Kidney capillary endothelial cell (primary cell): ENCODE measurements at regions not wholly inside any gene's neighbourhood (a gene's known extent, or its start where the extent isn't known, plus 50 kb on each side); places are given as distances from the start of the nearest gene placed in this dataset.
"Not testable (repeated sequence)": the region's sequence is repeated elsewhere in the genome, so short reads cannot be mapped to it uniquely, and the experiment has no call there.

Source experiments
- DNase-seq: peaks from one replicate; pipeline ENCODE4 v3.0.0-alpha.2; 2018; ENCODE audit warnings: low spot score

DNA sequence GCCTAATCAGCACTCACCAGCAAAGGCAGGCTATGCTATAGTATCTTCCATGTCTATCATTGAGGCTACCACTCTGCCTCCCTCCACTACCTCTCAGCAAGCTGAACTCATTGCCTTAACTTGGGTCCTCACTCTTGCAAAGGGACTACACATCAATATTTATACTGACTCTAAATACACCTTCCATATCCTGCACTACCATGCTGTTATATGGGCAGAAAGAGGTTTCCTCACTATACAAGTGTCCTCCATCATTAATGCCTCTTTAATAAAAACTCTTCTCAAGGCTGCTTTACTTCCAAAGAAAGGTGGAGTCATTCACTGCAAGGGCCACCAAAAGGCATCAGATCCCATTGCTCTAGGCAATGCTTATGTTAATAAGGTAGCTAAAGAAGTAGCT, 669.3 kb upstream of the USP15 start:
- not testable (repeated sequence) for DNase-seq

DNA sequence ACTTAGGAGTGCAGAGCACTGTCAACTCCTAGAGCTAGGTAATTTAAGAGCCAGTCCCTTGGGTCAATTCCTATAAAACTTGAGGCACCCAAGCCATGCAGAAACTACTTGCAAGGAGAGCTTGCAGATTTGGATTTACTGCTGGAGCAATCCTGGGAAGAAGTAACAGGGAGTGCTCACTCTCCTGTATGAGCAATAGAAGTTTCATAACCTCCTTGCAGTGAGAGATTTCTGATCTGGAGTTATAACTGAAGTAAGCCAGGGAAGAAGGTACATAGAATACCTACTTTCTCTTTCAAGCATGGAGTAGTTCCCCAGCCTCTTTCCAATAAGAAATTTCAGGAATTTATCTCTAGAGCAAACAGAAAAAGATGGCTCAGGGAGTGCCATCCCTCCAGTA, 650.1 kb upstream of the USP15 start:
- DNase-seq: no peak

DNA sequence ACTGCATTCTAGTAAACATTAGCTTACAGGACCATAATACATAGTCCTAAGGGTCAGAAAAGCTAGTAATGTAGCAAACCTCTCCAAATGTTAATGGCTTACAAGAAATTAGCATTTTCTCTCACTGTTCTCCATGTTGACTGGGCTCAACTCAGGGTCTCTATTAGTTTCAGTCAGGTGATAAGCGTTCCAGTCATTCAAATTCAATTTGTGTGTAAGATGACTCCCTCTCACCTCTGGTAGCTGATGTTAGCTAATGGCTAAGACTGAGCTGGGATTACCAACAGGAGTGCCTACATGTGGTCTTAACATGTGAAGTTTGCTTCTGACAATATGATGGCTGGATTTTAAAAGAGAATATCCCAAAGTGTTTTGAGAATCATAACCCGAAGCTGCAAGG, 630.5 kb upstream of the USP15 start:
- no peak for DNase-seq

DNA sequence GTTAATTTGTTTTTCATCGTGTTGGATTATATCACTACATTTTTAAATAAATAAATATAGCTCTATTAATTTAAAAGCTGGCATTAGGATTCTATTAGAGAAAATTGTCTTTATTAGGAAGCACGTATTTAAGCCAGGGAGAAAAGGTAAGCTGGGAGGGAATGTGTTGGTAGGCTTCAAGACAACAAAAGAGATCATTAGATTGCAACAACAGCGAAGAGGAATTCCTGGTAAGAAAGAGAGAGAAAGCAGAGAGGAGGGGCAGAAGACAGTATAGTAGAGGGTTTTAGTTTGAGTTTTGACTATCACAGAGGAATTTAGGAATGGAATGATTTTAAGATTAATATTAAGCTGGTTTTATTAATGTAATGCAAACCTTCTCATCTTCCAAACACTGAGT, 613.6 kb upstream of the USP15 start:
- no peak for DNase-seq

DNA sequence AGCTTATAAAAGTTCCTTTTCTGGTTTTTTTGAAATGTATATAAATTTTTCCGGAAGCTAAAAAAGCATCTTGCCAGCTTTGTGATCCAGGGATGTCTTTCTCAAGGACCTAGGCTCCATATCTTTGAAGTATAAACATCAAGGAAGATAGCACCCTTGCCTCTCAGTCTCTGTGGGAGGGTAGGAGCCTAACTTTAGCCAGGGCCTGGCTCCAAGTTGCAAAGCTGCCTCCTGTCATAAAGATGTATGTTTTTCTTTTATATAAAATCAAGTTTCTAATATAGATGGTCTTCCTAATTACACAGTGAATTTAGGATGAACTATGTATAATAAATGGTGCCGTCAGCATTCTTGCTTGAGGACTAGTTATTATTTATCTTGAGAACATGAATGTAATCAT, 612.6 kb upstream of the USP15 start:
- DNase-seq: no peak

DNA sequence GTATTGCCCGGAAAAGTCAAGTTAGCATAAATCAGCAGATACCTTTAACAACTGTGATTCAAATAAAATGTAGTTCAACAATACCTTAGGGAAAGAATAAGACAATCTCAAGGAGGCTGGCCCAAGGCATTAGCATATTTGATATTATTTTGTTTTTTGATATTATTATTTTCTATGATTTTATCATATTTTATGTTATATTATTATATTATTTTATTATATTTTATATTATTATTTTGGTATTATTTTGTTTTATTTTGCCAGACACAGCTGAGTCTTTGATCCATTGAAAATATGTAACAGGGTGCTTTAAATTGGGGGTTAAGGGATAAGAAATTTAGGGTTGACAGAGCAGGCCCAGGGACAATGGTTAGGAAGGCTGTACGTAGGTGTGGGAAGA, 607.9 kb upstream of the USP15 start:
- DNase-seq: no peak

GRCh38 chr12:61654698-61655097, 605.5 kb upstream of the USP15 start:
- DNase-seq: no peak

- no peak for DNase-seq
These were observed 605.0 kb upstream of the USP15 start for GRCh38 chr12:61655241-61655640.

- no peak for DNase-seq
These were observed 592.5 kb upstream of the USP15 start for GRCh38 chr12:61667676-61668075.

DNA sequence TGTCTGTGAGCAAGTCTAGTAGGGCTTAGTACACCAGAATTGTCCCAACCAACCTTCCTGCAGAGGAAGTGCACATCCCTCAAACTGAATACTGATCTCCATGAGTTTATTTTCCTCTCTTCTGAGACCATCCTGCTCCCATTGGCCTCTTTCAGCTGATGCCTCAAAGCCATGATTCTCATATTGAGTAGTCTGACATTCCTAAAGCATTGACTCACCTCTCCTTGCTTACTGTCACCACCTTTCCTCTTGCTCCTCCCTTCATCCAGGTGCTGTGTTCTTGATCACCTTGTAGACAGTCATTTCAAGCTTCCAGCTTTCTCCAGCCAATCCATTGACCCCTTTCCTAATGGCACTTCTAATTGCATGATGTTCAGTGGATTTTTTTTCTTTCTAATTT, 583.7 kb upstream of the USP15 start:
- DNase-seq: no peak

DNA sequence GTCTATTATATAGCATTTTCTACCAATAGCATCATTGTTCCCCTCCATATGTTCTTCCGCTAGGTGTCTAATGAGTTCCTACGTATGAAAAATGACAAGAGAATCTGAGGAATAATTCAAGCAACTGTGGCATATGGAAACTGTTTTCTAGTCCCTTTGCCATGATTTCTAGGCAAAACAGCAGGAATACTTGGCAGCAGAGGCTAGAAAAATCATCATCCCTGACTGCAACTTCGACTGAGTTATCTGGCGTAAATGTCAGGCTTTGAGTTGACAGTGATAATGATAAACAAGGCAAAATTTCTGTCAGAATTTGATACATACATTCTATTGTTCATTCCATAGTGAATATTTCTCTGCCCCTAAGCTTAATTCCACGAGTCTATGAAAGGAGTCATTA, 572.8 kb upstream of the USP15 start:
- DNase-seq: no peak

DNA sequence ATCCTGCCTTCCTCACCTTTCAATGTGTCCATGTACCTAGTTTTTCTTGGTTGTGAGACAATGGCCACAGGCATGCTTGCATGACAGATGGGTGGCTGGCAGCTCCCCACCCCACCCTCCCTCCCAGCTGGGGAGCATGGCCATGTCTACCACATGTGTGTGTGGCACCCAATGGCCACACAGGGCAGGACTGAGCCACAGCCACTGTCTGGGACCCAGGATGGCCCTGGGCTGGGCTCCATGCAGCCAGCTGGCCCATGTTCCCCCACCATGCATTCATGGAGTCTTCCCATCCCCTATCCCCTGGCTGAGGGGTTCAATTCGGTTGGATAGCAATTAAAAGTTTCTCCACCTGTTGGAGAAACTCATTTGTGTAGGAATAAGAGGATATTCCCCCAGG, 566.0 kb upstream of the USP15 start:
- no peak for DNase-seq

- DNase-seq: no peak
These were observed 558.7 kb upstream of the USP15 start for GRCh38 chr12:61701471-61701870.

- no peak for DNase-seq
These were observed 553.4 kb upstream of the USP15 start for GRCh38 chr12:61706783-61707182.

GRCh38 chr12:61713121-61713520, 547.1 kb upstream of the USP15 start:
- DNase-seq: no peak

DNA sequence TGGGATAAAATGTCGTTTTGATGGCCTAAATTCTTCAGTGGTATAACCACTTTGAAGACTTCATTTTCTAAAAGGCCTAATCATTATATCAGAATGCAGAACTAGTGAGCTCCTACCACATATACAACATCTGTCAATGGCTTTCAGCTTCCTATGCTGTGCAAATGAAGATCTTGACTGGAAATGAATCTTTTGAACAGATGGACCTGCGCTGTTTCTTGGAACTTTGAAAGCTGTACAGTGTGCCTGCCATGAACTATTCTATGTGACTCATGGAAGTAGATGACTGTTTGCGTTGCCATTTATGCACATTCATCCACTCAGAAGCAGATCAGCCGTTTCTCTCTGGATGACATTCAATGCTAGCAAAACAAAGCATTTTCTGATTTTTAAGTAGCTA, 542.2 kb upstream of the USP15 start:
- DNase-seq: no peak

DNA sequence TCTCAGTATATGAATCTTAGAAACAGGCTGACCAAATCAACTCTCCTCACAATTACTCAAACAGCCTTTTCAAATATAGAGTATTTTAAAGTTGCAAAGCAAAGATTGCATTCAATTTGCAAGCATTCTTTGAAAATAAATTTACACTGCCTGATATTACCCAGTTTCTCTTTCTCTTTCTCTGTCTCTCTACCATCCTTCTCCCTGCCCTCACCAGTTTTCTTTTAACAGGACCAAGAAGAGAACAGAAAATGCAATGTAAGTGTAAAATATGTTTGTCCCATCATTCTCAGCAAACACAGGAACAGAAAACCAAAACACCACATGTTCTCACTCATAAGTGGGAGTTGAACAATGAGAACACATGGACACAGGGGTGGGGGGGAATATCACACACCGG, 520.3 kb upstream of the USP15 start:
- no peak for DNase-seq

- DNase-seq: no peak
These were observed 509.6 kb upstream of the USP15 start for GRCh38 chr12:61750604-61751003.

- DNase-seq: no peak
These were observed 506.0 kb upstream of the USP15 start for GRCh38 chr12:61754214-61754613.

- DNase-seq: no peak
These were observed 502.2 kb upstream of the USP15 start for GRCh38 chr12:61757831-61758505.

DNA sequence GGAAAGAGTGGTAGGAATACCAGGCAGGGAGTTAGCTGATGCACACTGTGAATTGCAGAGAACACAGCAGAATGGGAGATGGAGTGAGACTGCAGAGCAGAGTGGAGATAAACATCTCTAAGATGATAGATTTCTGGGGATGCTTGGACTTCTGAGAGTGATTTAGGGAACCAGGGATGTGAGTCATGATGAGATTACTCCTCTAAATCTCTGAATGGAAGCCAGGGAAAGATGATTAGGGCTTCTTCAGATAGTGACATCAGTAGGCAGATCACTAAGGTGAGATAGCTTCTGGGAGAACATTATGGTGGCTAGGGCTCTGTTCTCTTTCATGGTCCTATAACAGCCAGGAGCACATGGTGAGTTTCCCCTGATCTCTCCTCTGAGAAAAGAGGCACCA, 501.5 kb upstream of the USP15 start:
- DNase-seq: no peak

GRCh38 chr12:61765926-61766325, 494.3 kb upstream of the USP15 start:
- DNase-seq: no peak

DNA sequence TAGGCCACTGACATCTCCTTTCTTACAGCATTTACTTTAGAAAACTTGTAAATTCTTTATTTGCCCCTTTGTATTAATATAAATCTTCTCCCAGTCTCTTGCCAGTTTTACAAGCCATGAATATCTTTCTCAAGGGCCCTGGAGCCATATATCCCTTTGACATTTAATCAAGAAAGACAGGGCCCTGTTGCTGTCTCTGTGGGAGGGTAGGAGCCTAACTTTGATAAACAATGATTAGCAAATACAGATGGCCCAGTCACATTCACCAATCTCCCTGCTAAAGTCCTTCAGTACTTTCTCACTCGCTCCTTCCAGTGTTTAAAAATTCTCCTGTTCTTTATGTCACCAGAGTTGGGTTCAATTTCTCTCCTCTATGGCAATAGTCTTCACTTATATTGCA, 479.8 kb upstream of the USP15 start:
- DNase-seq: no peak

DNA sequence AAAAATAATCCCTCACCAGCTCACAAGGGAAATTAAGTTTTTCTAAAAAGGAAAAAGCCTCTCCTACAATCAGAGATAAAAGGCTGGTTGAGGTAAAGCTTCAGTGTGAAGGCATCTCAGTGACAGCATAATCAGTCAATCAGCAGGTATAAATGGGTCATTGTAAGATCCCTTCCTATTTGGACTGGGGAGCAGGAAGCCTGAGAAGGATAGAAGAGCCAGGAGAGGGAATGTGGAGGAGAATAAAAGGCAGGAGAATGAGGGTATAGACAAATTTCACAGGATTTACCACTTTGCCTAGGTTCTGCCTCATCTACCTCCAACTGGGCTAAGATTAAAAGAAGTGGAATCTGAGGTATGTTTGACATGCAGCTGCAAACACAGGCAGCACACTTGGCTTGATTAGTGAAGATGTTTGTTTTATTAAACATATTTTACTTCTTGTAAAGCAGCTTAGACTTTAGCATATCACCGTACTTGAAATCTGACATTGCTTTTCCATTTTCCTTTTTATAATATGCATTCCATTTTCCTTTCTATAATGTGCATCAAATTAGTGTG, 479.1 kb upstream of the USP15 start:
- DNase-seq: no peak
